Anterior cingulate cortex (tissue), 58 donors: ENCODE measurements at regions not wholly inside any gene's neighbourhood (a gene's known extent, or its start where the extent isn't known, plus 50 kb on each side); places are given as distances from the start of the nearest gene placed in this dataset.
A peak's percentile ranks its signal among the peaks of the same experiment; 100 is the strongest.

Experiments used
- DNase-seq, 58 donors: peaks; one replicate each; lab custom pipeline; 2025; lab: John Stamatoyannopoulos, UW

- no peak for DNase-seq
Measured at GRCh38 chr12:29996993-29997392, 213.3 kb upstream of the TMTC1 start.

- DNase-seq, result no peak
Measured at GRCh38 chr12:29992366-29992765, 208.6 kb upstream of the TMTC1 start.

- DNase-seq, result no peak
Measured at GRCh38 chr12:29991924-29992323, 208.2 kb upstream of the TMTC1 start.

- no peak for DNase-seq
Measured at GRCh38 chr12:29990971-29991370, 207.2 kb upstream of the TMTC1 start.

- DNase-seq, result no peak
Measured at GRCh38 chr12:29983851-29984250, 200.1 kb upstream of the TMTC1 start.

GRCh38 chr12:29980304-29980703 is 196.6 kb upstream of the TMTC1 start:
- no peak for DNase-seq

GRCh38 chr12:29971446-29971845 is 187.7 kb upstream of the TMTC1 start:
- DNase-seq, result no peak

- DNase-seq, result no peak
Measured at GRCh38 chr12:29970501-29970900, 186.8 kb upstream of the TMTC1 start.

- DNase-seq, result no peak
Measured at GRCh38 chr12:29962276-29963035, 178.7 kb upstream of the TMTC1 start.

GRCh38 chr12:29961231-29961630 is 177.5 kb upstream of the TMTC1 start:
- DNase-seq, result no peak

- peak in 1 of 58 donors; percentile 7 for DNase-seq
Measured at GRCh38 chr12:29960122-29960521, 176.4 kb upstream of the TMTC1 start.

GRCh38 chr12:29957835-29958234 is 174.1 kb upstream of the TMTC1 start:
- no peak for DNase-seq

- DNase-seq, result no peak
Measured at GRCh38 chr12:29945904-29946303, 162.2 kb upstream of the TMTC1 start.

GRCh38 chr12:29944269-29945000 is 160.7 kb upstream of the TMTC1 start:
- DNase-seq, result no peak

- no peak for DNase-seq
Measured at GRCh38 chr12:29943683-29944082, 159.9 kb upstream of the TMTC1 start.

- DNase-seq, result peak in 1 of 58 donors; percentile 18
Measured at GRCh38 chr12:29940811-29941210, 157.1 kb upstream of the TMTC1 start.

GRCh38 chr12:29930503-29930902 is 146.8 kb upstream of the TMTC1 start:
- DNase-seq, result no peak

- no peak for DNase-seq
Measured at GRCh38 chr12:29929295-29929694, 145.6 kb upstream of the TMTC1 start.

- DNase-seq, result no peak
Measured at GRCh38 chr12:29921307-29921706, 137.6 kb upstream of the TMTC1 start.

- no peak for DNase-seq
Measured at GRCh38 chr12:29908157-29908556, 124.4 kb upstream of the TMTC1 start.

GRCh38 chr12:29907461-29907860 is 123.7 kb upstream of the TMTC1 start:
- DNase-seq, result peak in 1 of 58 donors; percentile 0

- no peak for DNase-seq
Measured at GRCh38 chr12:29902043-29902442, 118.3 kb upstream of the TMTC1 start.
